ENCODE measurements at regions not wholly inside any gene's neighbourhood (a gene's known extent, or its start where the extent isn't known, plus 50 kb on each side); places are given as distances from the start of the nearest gene placed in this dataset.

DNA sequence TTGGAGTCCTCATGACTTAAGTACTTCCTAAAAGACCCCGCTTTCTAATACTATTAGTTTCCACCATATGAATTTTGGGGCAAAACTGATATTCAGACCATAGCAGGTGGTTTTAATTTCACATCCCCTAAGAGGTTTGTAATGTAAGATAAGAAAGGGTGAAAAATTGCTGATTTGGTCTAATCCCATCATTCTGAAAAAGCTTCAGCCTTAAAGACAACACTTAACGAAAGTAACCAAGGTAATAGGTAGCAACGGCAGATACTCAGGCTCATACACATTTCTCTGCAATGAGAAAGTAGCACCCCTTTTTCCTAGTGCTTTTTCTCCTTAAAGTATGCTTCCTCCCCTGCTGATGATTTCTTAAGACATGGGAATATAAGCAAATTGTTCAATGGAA is 376.9 kb upstream of the LYPLAL1 start:
- POLR2A ChIA-PET, result no interaction called here
- intact Hi-C loops (cut with micrococcal nuclease), result no loop called here
- H3K9me3 Mint-ChIP-seq, result no peaks in the 10 kb centered on the region
- no peaks in the 10 kb centered on the region for H3K36me3 Mint-ChIP-seq (ENCODE audit: low read depth)
- H3K4me1 Mint-ChIP-seq (ENCODE audit: low read depth), result no peaks in the 10 kb centered on the region
- DNase-seq (no peak), ATAC-seq (no peak)
- H3K27me3 Mint-ChIP-seq, result no peaks in the 10 kb centered on the region
- H3K4me3 Mint-ChIP-seq, result no peak overlapping the region
- TF ChIP-seq, protein P1, sequence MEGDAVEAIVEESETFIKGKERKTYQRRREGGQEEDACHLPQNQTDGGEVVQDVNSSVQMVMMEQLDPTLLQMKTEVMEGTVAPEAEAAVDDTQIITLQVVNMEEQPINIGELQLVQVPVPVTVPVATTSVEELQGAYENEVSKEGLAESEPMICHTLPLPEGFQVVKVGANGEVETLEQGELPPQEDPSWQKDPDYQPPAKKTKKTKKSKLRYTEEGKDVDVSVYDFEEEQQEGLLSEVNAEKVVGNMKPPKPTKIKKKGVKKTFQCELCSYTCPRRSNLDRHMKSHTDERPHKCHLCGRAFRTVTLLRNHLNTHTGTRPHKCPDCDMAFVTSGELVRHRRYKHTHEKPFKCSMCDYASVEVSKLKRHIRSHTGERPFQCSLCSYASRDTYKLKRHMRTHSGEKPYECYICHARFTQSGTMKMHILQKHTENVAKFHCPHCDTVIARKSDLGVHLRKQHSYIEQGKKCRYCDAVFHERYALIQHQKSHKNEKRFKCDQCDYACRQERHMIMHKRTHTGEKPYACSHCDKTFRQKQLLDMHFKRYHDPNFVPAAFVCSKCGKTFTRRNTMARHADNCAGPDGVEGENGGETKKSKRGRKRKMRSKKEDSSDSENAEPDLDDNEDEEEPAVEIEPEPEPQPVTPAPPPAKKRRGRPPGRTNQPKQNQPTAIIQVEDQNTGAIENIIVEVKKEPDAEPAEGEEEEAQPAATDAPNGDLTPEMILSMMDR (IDR thresholded peaks at IDR 0.05), result no peak
- CTCF ChIA-PET, result no interaction called here
- H3K27ac Mint-ChIP-seq, result no peak overlapping the region

DNA sequence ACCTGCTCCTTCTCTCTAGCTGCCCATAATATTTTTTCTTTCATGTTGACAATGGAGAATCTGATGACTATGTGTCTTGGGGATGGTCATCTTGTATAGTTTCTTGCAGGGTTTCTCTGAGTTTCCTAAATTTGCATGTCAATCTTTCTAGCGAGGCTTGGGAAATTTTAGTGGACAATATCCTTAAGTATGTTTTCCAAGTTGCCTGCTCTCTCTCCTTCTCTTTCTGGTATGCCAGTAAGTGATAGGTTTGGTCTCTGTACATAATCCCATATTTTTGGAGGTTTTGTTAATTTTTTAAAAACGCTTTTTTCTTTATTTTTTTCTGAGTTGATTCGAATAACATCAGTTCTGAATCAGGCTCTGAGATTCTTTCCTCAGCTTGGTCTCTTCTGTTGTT is 370.9 kb upstream of the LYPLAL1 start:
- DNase-seq, result no peak
- no peak for ATAC-seq
- Mint-ChIP-seq H3K4me1 (ENCODE audit: low read depth) (no peaks in the 10 kb centered on the region), H3K36me3 (ENCODE audit: low read depth) (no peaks in the 10 kb centered on the region), H3K27me3 (no peaks in the 10 kb centered on the region), H3K9me3 (no peaks in the 10 kb centered on the region), H3K27ac (no peak overlapping the region), H3K4me3 (no peak overlapping the region)
- intact Hi-C loops (cut with micrococcal nuclease), result no loop called here
- TF ChIP-seq, protein P1 (IDR thresholded peaks at IDR 0.05), result no peak
- ChIA-PET CTCF (no interaction called here), POLR2A (no interaction called here)

- Mint-ChIP-seq H3K36me3 (ENCODE audit: low read depth) (no peaks in the 10 kb centered on the region), H3K27me3 (no peaks in the 10 kb centered on the region), H3K27ac (no peak overlapping the region), H3K9me3 (no peaks in the 10 kb centered on the region), H3K4me3 (no peak overlapping the region), H3K4me1 (ENCODE audit: low read depth) (no peaks in the 10 kb centered on the region)
- TF ChIP-seq, protein P1 (IDR thresholded peaks at IDR 0.05), result no peak
- no peak for ATAC-seq
- intact Hi-C loops (cut with micrococcal nuclease), result no loop called here
- DNase-seq, result no peak
- CTCF ChIA-PET, result no interaction called here
- POLR2A ChIA-PET, result no interaction called here
Measured at GRCh38 chr1:218803351-218803997, 370.2 kb upstream of the LYPLAL1 start.

- POLR2A ChIA-PET, result no interaction called here
- DNase-seq (no peak), ATAC-seq (no peak)
- Mint-ChIP-seq H3K4me3 (no peak overlapping the region), H3K27me3 (no peaks in the 10 kb centered on the region), H3K9me3 (no peaks in the 10 kb centered on the region), H3K27ac (no peak overlapping the region), H3K36me3 (ENCODE audit: low read depth) (no peaks in the 10 kb centered on the region), H3K4me1 (ENCODE audit: low read depth) (no peaks in the 10 kb centered on the region)
- TF ChIP-seq, protein P1 (IDR thresholded peaks at IDR 0.05), result no peak
- CTCF ChIA-PET, result no interaction called here
- intact Hi-C loops (cut with micrococcal nuclease), result no loop called here
Measured at GRCh38 chr1:218804014-218804785, 369.5 kb upstream of the LYPLAL1 start.

DNA sequence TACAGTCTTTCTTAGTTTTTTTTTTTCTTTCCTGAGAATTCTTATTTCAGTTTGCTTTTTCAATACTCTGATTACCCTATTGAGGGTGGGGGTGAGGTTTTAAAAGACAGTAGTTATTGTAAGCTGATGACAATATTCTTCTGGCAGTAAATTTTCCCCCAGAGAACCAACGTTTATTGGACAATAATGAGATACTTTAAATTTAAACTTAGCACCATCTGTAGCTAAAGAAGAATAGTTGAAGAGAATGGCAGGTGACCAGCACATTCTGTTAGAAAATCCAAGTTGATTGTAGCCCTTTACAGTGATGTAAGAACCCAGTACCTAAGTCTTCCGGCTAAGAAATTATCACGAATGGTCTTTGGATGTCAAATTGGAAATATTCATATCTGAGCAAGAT is 364.6 kb upstream of the LYPLAL1 start:
- Mint-ChIP-seq H3K36me3 (ENCODE audit: low read depth) (no peaks in the 10 kb centered on the region), H3K27ac (no peak overlapping the region)

More for the DNA sequence above, 364.6 kb upstream of the LYPLAL1 start:
- intact Hi-C loops (cut with micrococcal nuclease), result no loop called here
- H3K4me1 Mint-ChIP-seq (ENCODE audit: low read depth), result no peaks in the 10 kb centered on the region
- no peaks in the 10 kb centered on the region for H3K9me3 Mint-ChIP-seq
- no peaks in the 10 kb centered on the region for H3K27me3 Mint-ChIP-seq
- CTCF ChIA-PET, result no interaction called here
- DNase-seq (no peak), ATAC-seq (no peak)
- TF ChIP-seq, protein P1 (IDR thresholded peaks at IDR 0.05), result no peak
- no peak overlapping the region for H3K4me3 Mint-ChIP-seq
- POLR2A ChIA-PET, result no interaction called here

All from activated CD8-positive, alpha-beta T cell treated with anti-CD3 and anti-CD28 coated beads for 36 hours (primary cell).